Lower leg skin (tissue), 3 donors: ENCODE measurements at regions not wholly inside any gene's neighbourhood (a gene's known extent, or its start where the extent isn't known, plus 50 kb on each side); places are given as distances from the start of the nearest gene placed in this dataset.

ENCODE experiments used
- CTCF ChIP-seq, 3 donors: fragments of 450-650 bp; IDR thresholded peaks; one replicate each; pipeline ENCODE4 v1.5.1; 2016; ENCODE audit warnings: antibody characterized with exemption in 3 of 3, mild to moderate bottlenecking in 3 of 3, moderate library complexity in 2 of 3
- POLR2A ChIP-seq, 2 donors: fragments of 450-650 bp; IDR thresholded peaks; one replicate each; pipeline ENCODE4 v1.6.1; 2016 to 2017; ENCODE audit warnings: antibody characterized with exemption in 2 of 2, mild to moderate bottlenecking in 1 of 2, moderate library complexity in 1 of 2

- TF ChIP-seq CTCF (IDR thresholded peaks at IDR 0.05) = no peak
- TF ChIP-seq POLR2A (IDR thresholded peaks at IDR 0.05) = no peak
Observed at GRCh38 chr20:22905658-22906057, 129.5 kb upstream of the SSTR4 start.
